ENCODE measurements at regions not wholly inside any gene's neighbourhood (a gene's known extent, or its start where the extent isn't known, plus 50 kb on each side); places are given as distances from the start of the nearest gene placed in this dataset.

GRCh38 chr17:83144421-83145357 lies 65.3 kb downstream of the METRNL start:
- Histone ChIP-seq H3K27ac (ENCODE audit: low read depth in 2 of 2, low read length in 1 of 2) (no peak overlapping the region), H3K4me1 (ENCODE audit: control insufficient read depth in 2 of 2, insufficient read depth in 2 of 2, low read length in 1 of 2) (no peaks in the 10 kb centered on the region), H3K4me3 (ENCODE audit: low read depth in 1 of 2, low read length in 2 of 2) (no peak overlapping the region), H3K36me3 (ENCODE audit: control insufficient read depth in 2 of 2, insufficient read depth in 2 of 2, low read length in 1 of 2) (no peaks in the 10 kb centered on the region), H3K9me3 (ENCODE audit: control insufficient read depth in 2 of 2, insufficient read depth in 1 of 2, low read depth in 1 of 2, low read length in 1 of 2) (peaks cover 0 to 2% of the 10 kb centered on the region in 2 donors), H3K27me3 (ENCODE audit: control insufficient read depth in 1 of 2, insufficient read depth in 2 of 2, low read length in 2 of 2) (no peaks in the 10 kb centered on the region)
- WGBS, 2 donors = 58 to 60% methylated on average over 16 of the region's 16 CpGs

DNA sequence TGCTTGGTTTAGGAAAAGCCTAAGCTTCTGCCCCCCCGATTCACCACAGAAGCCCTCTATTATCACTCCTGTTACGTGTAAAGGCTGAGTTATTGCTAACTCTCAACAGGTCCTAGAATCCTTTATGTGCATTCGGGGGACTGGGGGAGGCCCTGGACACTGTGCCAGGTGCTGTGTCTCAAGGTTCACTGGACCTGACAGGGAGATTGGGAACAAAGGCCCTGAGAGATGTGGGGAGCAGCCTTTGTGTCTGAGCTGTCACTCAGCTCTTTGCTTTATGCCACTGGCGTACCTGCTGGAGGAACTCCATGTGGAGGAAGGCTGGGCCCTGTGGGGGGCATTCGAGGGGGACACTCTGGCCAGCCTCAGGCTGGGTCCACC lies 65.9 kb downstream of the METRNL start:
- H3K36me3 ChIP-seq (ENCODE audit: control insufficient read depth in 2 of 2, insufficient read depth in 2 of 2, low read length in 1 of 2) = no peaks in the 10 kb centered on the region
- no peak overlapping the region for H3K4me3 ChIP-seq (ENCODE audit: low read depth in 1 of 2, low read length in 2 of 2)
- no peak overlapping the region for H3K27ac ChIP-seq (ENCODE audit: low read depth in 2 of 2, low read length in 1 of 2)
- 58 to 62% methylated on average over 5 of the region's 5 CpGs for WGBS, 2 donors
- H3K4me1 ChIP-seq (ENCODE audit: control insufficient read depth in 2 of 2, insufficient read depth in 2 of 2, low read length in 1 of 2) = no peaks in the 10 kb centered on the region
- peaks cover 0 to 2% of the 10 kb centered on the region in 2 donors for H3K9me3 ChIP-seq (ENCODE audit: control insufficient read depth in 2 of 2, insufficient read depth in 1 of 2, low read depth in 1 of 2, low read length in 1 of 2)
- no peaks in the 10 kb centered on the region for H3K27me3 ChIP-seq (ENCODE audit: control insufficient read depth in 1 of 2, insufficient read depth in 2 of 2, low read length in 2 of 2)

DNA sequence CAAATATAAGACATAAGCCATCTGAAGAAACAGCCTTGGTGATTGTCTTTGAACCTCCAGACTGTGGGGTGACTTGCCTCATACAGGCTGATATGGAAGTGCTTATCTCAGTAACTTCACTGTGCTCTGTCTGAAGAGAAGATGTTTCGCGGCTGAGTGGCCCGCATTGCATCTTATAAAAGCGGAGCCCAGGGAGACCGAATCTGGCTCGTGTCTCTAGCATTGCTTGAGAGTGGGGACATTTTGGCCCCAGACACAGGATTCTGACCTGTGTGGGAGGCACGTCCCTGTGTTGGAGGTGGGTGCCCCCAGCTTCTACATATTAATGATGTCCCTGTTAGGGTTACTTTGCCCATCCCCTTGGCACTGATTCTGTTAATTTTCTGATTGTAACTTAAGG lies 66.4 kb downstream of the METRNL start:
- Histone ChIP-seq H3K4me3 (ENCODE audit: low read depth in 1 of 2, low read length in 2 of 2) (no peak overlapping the region), H3K27me3 (ENCODE audit: control insufficient read depth in 1 of 2, insufficient read depth in 2 of 2, low read length in 2 of 2) (no peaks in the 10 kb centered on the region), H3K4me1 (ENCODE audit: control insufficient read depth in 2 of 2, insufficient read depth in 2 of 2, low read length in 1 of 2) (no peaks in the 10 kb centered on the region), H3K36me3 (ENCODE audit: control insufficient read depth in 2 of 2, insufficient read depth in 2 of 2, low read length in 1 of 2) (no peaks in the 10 kb centered on the region), H3K27ac (ENCODE audit: low read depth in 2 of 2, low read length in 1 of 2) (no peak overlapping the region), H3K9me3 (ENCODE audit: control insufficient read depth in 2 of 2, insufficient read depth in 1 of 2, low read depth in 1 of 2, low read length in 1 of 2) (peaks cover 0 to 2% of the 10 kb centered on the region in 2 donors)
- WGBS, 2 donors = 92 to 94% methylated on average over 7 of the region's 7 CpGs

GRCh38 chr17:83146347-83146746 lies 66.9 kb downstream of the METRNL start:
- Histone ChIP-seq H3K36me3 (ENCODE audit: control insufficient read depth in 2 of 2, insufficient read depth in 2 of 2, low read length in 1 of 2) (no peaks in the 10 kb centered on the region), H3K4me3 (ENCODE audit: low read depth in 1 of 2, low read length in 2 of 2) (no peak overlapping the region), H3K27ac (ENCODE audit: low read depth in 2 of 2, low read length in 1 of 2) (no peak overlapping the region), H3K27me3 (ENCODE audit: control insufficient read depth in 1 of 2, insufficient read depth in 2 of 2, low read length in 2 of 2) (no peaks in the 10 kb centered on the region), H3K4me1 (ENCODE audit: control insufficient read depth in 2 of 2, insufficient read depth in 2 of 2, low read length in 1 of 2) (no peaks in the 10 kb centered on the region), H3K9me3 (ENCODE audit: control insufficient read depth in 2 of 2, insufficient read depth in 1 of 2, low read depth in 1 of 2, low read length in 1 of 2) (peaks cover 0 to 2% of the 10 kb centered on the region in 2 donors)
- WGBS, 2 donors = 65% methylated on average over 4 of the region's 4 CpGs

DNA sequence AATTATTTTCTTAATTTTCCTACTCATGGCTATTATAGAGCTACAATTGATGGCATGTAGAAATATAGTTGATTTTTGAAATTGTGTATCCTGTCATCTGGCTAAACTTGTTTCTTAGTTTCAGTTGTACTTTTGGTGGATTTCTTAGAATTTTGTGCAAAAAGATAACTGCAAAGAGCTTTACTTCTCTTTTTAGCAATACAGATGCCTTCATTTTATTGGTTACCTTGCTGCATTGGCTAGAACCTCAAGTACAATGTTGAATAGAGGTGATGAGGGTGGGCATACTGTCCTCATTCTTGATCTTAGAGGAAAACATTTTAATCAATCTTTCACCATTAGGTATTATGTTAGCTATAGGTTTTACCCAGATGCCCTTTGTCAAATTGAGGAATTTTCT lies 67.9 kb downstream of the METRNL start:
- Histone ChIP-seq H3K4me1 (ENCODE audit: control insufficient read depth in 2 of 2, insufficient read depth in 2 of 2, low read length in 1 of 2) (peaks cover 0 to 3% of the 10 kb centered on the region in 2 donors), H3K4me3 (ENCODE audit: low read depth in 1 of 2, low read length in 2 of 2) (no peak overlapping the region), H3K36me3 (ENCODE audit: control insufficient read depth in 2 of 2, insufficient read depth in 2 of 2, low read length in 1 of 2) (no peaks in the 10 kb centered on the region), H3K9me3 (ENCODE audit: control insufficient read depth in 2 of 2, insufficient read depth in 1 of 2, low read depth in 1 of 2, low read length in 1 of 2) (peaks cover 0 to 2% of the 10 kb centered on the region in 2 donors), H3K27ac (ENCODE audit: low read depth in 2 of 2, low read length in 1 of 2) (no peak overlapping the region), H3K27me3 (ENCODE audit: control insufficient read depth in 1 of 2, insufficient read depth in 2 of 2, low read length in 2 of 2) (no peaks in the 10 kb centered on the region)

GRCh38 chr17:83148317-83149028 lies 69.1 kb downstream of the METRNL start:
- 85% methylated on average over 17 of the region's 17 CpGs for WGBS, 2 donors
- H3K27me3 ChIP-seq (ENCODE audit: control insufficient read depth in 1 of 2, insufficient read depth in 2 of 2, low read length in 2 of 2) = no peaks in the 10 kb centered on the region
- no peaks in the 10 kb centered on the region for H3K9me3 ChIP-seq (ENCODE audit: control insufficient read depth in 2 of 2, insufficient read depth in 1 of 2, low read depth in 1 of 2, low read length in 1 of 2)
- peaks cover 0 to 3% of the 10 kb centered on the region in 2 donors for H3K4me1 ChIP-seq (ENCODE audit: control insufficient read depth in 2 of 2, insufficient read depth in 2 of 2, low read length in 1 of 2)
- no peak overlapping the region for H3K4me3 ChIP-seq (ENCODE audit: low read depth in 1 of 2, low read length in 2 of 2)
- H3K36me3 ChIP-seq (ENCODE audit: control insufficient read depth in 2 of 2, insufficient read depth in 2 of 2, low read length in 1 of 2) = no peaks in the 10 kb centered on the region
- H3K27ac ChIP-seq (ENCODE audit: low read depth in 2 of 2, low read length in 1 of 2) = no peak overlapping the region

GRCh38 chr17:83149029-83149725 lies 69.8 kb downstream of the METRNL start:
- WGBS, 2 donors = 91% methylated on average over 9 of the region's 9 CpGs
- Histone ChIP-seq H3K4me1 (ENCODE audit: control insufficient read depth in 2 of 2, insufficient read depth in 2 of 2, low read length in 1 of 2) (peaks cover 0 to 3% of the 10 kb centered on the region in 2 donors), H3K4me3 (ENCODE audit: low read depth in 1 of 2, low read length in 2 of 2) (no peak overlapping the region), H3K36me3 (ENCODE audit: control insufficient read depth in 2 of 2, insufficient read depth in 2 of 2, low read length in 1 of 2) (no peaks in the 10 kb centered on the region), H3K27me3 (ENCODE audit: control insufficient read depth in 1 of 2, insufficient read depth in 2 of 2, low read length in 2 of 2) (no peaks in the 10 kb centered on the region), H3K9me3 (ENCODE audit: control insufficient read depth in 2 of 2, insufficient read depth in 1 of 2, low read depth in 1 of 2, low read length in 1 of 2) (no peaks in the 10 kb centered on the region), H3K27ac (ENCODE audit: low read depth in 2 of 2, low read length in 1 of 2) (no peak overlapping the region)

DNA sequence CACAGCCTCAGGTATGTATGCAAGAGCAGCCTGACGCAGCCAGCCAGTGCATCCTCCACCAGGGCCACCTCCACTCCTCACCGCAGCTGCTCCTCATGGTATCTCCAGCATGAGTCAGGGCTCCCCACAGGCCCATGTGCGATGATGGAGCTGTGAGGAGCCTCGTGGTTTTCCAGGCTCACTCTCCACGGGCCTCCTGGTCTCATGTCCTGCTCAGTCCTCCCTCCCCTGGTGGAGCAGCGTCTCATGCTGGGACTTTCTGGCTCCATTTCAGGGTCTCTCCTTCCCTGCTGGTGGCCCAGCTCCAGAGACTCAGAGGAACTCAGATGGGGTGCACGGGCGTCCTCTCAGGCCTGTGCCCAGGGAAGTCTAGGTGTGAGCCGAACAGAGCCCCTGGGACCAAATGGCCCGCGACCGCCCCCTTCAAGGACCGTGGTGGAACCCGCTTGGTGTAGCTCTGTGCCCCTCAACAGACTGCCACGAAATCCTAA lies 70.4 kb downstream of the METRNL start:
- H3K9me3 ChIP-seq (ENCODE audit: control insufficient read depth in 2 of 2, insufficient read depth in 1 of 2, low read depth in 1 of 2, low read length in 1 of 2) = no peaks in the 10 kb centered on the region
- WGBS, 2 donors = 85 to 92% methylated on average over 15 of the region's 15 CpGs
- no peaks in the 10 kb centered on the region for H3K27me3 ChIP-seq (ENCODE audit: control insufficient read depth in 1 of 2, insufficient read depth in 2 of 2, low read length in 2 of 2)
- no peak overlapping the region for H3K4me3 ChIP-seq (ENCODE audit: low read depth in 1 of 2, low read length in 2 of 2)
- no peak overlapping the region for H3K27ac ChIP-seq (ENCODE audit: low read depth in 2 of 2, low read length in 1 of 2)
- H3K36me3 ChIP-seq (ENCODE audit: control insufficient read depth in 2 of 2, insufficient read depth in 2 of 2, low read length in 1 of 2) = no peaks in the 10 kb centered on the region
- peaks cover 0 to 3% of the 10 kb centered on the region in 2 donors for H3K4me1 ChIP-seq (ENCODE audit: control insufficient read depth in 2 of 2, insufficient read depth in 2 of 2, low read length in 1 of 2)

DNA sequence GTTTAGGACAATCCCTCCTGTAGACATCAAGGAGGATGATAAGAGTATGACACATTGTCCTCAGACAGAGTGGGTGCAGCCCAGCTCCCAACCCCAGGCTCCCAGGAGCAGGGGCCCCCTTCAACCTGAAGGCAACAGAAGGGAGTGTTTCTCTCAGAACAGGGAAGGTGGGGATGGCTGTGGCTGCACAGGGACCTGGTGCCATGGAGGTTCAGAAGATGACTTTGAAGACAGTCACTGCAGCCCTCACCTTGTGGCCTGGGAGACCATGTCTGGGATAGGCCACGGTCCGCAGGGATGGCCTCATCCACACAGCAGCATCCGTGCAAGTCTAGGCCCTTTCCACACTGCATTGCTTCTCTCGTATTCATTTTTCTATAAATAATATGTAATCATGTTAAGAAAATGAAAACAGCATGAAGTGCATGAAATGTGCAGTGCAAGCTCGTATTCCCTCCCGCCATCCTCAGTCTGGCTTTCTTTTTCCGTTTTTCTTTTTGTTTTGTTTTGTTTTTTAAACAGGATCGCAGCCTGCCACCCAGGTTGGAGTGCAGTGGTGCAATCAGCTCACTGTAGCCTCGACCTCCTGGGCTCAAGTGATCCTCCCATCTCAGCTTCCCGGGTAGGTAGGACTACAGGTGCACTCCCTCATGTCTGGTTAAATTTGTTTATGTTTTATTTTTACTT lies 71.1 kb downstream of the METRNL start:
- no peak overlapping the region for H3K4me3 ChIP-seq (ENCODE audit: low read depth in 1 of 2, low read length in 2 of 2)
- H3K9me3 ChIP-seq (ENCODE audit: control insufficient read depth in 2 of 2, insufficient read depth in 1 of 2, low read depth in 1 of 2, low read length in 1 of 2) = no peaks in the 10 kb centered on the region
- H3K4me1 ChIP-seq (ENCODE audit: control insufficient read depth in 2 of 2, insufficient read depth in 2 of 2, low read length in 1 of 2) = peaks cover 0 to 3% of the 10 kb centered on the region in 2 donors
- WGBS, 2 donors = 76 to 86% methylated on average over 10 of the region's 10 CpGs
- no peaks in the 10 kb centered on the region for H3K27me3 ChIP-seq (ENCODE audit: control insufficient read depth in 1 of 2, insufficient read depth in 2 of 2, low read length in 2 of 2)
- no peak overlapping the region for H3K27ac ChIP-seq (ENCODE audit: low read depth in 2 of 2, low read length in 1 of 2)
- no peaks in the 10 kb centered on the region for H3K36me3 ChIP-seq (ENCODE audit: control insufficient read depth in 2 of 2, insufficient read depth in 2 of 2, low read length in 1 of 2)
